GM19328 (cell line): ENCODE measurements at regions not wholly inside any gene's neighbourhood (a gene's known extent, or its start where the extent isn't known, plus 50 kb on each side); places are given as distances from the start of the nearest gene placed in this dataset.

Experiments
- ATAC-seq: cut with Tn5 transposase; IDR thresholded peaks from one replicate; pipeline ENCODE4 v1.9.1; 2021; ENCODE audit warnings: mild to moderate bottlenecking, moderate library complexity; ENCODE audit not compliant: unreplicated experiment

DNA sequence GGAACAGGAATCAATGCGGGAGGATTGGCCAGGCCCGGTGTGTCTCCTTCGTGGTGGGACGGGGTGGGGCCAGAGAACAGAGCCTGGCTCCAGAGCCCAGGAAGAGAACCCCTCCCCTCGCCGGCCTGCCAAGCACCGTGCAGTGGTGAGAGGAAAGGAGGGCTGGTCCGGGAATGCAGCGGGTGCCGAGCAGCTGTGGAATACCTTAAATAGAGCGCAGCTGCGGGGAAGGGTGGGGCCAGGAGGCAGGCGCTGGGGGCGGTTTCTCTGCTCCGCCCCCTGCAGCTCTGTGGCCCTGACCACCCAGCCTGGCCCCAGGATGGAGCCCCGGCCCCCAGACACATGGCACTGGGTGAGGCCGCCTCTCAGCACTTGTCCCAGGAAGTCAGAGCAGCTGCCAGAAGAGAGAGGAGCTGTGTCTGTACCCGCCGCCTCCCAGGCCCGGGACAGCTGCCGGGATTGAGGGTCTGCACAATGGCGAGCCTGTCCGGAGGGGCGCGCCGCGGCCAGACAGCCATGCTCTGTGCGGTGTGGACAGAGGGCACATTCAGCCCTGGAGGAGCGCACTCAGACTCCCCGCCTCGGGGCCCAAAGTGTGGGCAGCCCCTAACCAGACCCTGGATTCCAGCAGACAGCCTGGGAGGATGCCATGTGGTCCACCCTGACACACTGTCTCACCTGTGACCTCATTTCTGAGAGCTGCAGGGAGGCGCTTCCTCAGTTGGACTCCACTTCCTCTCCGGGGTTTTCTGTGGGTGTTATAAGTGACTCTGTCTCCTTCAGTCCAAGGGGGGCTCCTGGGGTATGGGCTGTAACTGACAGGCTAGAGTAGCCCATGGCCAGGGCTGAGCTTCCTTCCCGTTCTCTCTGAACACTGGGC, 268.8 kb downstream of the SEC14L1 start:
- no peak for ATAC-seq

DNA sequence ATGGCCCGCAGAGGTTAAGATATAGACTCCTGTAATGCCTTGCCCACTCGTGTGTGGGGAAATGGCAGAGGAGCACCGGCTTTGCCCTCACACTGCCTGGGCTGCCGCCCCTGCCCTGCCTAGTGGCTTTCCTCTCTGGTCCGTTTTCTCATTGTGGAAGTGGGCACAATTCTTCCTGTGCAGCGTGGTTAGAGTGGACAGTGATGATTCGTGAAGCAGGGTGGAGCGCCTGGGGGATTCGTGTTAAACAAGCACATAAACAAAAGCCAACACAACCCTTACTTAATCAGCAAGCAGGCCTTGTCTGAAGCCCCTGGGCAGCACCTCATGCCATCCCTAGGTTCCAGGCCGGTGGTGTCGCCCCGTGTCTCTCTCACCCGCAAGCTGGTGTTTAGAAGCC, 269.7 kb downstream of the SEC14L1 start:
- no peak for ATAC-seq

DNA sequence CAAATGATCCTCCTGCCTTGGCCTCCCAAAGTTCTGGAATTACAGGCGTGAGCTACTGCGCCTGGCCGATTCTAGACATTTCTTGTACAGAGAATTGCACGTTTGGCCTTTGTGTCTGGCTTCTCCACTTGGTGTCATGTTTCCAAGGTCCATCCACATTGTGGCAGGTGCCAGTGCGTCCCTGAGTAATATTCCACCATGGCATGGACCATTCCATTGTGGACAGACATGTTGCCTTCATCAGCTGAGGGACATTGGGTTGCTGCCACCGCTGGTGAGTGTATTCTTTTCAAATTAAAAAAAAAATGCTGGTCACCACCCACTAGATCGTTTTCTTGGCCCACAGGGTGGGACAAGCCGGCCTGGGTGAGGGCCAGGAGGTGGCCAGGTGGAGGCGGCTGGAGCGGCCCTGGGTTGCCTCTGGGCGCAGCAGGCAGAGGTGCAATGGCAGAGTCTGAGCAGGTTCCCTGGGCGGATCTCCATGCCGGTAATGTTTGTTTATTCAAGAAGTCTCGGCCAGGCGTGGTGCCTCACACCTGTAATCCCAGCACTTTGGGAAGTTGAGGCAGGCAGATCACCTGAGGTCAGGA, 274.1 kb downstream of the SEC14L1 start:
- ATAC-seq = no peak

DNA sequence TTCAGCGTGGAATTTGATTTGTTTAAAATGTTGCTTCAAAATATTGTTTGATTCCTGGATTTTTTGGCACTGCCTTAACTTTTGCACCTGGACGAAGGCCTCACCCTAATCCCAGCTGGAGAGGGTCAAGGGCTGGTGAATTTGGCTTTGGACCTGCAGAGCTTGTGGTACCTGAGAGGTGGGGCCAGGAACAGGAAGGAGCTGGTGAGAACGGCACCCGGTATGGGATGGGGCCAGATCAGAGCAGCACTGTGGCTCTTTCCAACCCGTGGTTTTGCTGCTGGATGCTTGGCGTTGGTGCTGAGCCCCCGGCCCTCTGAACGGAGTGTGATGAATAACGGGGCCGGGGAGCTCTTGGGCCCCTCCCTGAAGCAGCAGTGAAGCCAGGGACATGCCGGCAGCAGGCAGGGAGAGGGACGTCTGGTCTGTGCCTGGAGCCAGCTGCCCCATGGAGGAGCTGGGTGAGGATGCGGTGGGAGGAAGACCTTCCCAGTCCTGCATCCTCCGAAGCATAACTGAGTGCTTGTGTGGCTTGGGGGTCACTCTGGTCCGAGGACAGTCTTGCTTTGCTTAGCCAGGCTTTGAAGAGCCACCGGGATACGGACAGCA, 275.4 kb downstream of the SEC14L1 start:
- ATAC-seq = no peak

DNA sequence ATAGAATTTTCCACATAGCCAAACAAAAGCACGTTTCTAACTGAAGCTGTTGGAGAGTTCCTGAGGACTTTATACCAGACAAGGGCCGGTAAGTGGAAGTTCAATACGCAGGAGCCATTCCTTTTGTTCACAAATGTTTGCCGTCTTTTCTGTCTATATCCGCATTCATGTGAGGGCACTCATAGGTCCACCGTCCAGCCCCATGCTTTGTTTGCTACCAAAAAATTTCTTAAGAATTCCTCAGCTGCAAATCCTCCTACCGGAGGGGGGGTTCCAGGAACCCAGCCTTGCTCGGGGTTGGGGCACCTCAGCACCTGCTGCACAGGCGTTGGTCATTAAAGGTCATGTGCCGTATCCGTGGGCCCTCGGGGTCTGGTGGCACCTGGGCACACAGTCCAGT, 276.8 kb downstream of the SEC14L1 start:
- no peak for ATAC-seq

DNA sequence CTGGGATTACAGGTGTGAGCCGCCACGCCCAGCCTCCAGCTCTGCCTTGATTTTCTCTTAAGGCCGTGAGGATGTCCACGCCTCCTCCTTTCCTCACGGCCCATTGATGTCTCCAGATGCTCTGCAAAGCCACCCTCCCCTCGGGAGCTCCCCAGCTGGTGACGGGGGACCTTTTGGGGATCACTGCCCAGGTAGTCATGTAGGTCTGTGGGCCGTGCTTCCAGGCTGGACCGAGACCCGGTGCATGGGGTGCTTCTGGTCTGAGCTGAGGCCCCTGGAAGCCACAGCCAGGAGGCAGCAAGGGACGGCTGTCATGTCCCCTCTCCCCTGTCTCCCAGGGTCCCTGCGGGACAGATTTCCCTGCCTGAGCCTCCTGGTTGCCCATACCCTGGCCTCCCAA, 277.8 kb downstream of the SEC14L1 start:
- ATAC-seq = no peak

DNA sequence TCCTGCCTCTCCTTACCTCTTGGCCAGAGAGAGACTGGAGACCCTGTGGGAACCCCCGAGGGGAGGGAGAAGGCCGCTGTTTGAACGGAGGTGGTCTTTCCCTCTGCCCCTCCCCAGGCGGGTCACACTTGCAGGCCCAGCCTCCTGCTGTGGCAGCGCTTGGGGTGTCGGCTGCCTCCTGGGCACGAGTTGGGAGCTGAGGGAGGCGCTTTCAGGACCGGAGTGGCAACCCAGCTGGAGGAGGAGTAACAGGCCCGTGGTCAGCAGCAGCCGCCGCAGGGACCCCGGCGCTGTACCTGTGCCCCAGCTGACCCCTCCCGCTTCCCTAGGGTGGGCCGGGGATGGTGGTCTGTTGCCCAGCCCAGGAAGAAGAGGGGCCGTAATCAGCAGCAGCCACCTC, 278.3 kb downstream of the SEC14L1 start:
- ATAC-seq = no peak

DNA sequence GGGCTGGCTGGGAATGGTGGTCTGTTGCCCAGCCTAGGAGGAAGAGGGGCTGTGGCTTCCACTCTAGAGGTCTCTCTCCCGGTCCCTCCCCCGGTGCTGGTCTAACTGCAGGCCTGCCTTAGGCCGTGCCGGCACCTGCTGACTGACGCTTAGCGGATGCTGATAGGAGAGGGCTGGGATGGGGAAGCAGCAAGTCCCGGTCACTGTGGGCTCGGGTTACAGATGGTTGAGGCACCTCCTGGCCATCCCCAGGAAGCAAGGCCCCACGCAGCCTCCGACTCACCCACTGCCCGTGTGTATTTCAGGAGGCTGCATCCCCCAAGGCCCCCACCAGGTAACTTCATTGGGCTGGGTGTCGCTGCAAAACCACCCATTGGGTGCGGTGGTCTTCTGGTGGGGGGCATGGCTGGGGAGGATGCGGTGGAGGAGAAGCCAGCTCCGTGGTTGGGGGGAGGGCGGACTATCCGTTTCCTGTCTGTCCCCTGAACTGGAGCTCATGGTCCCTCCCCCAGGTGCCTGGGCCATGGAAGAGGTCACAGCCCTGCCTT, 278.9 kb downstream of the SEC14L1 start:
- no peak for ATAC-seq

DNA sequence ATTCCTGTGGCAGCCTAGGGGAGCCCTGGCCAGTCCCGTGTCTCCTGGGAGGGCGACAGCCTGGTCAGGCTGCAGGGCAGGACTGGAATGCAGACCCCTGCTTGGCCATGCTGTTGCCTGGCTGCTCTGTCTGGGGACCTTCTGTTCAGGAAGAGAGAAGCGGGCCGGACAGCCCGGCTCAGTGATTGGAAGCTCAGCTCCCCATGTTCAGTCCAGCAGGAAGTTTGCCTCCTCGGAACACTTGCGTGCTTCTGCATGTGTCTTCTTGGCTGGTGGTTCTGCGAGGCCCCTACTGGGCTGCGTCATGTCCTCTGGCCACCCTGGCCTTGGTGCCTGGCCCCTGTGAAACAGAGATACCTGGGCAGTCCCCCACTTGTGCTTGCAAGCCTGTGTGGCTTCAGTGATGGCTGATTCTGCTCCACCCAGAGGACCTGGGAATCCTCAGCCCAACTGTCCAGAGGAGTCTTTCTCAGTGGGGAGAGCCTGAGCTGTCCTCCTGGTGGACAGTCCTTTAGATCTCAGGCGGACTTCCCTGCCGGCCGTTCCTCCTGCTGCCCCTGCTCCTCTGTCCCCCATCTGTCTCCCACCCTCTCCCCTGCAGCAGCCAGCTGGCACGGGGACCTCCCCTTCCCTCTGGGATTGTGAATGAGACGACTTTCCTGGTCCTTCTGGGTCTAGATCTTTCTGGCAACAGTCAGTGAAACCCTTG, 279.5 kb downstream of the SEC14L1 start:
- no peak for ATAC-seq

DNA sequence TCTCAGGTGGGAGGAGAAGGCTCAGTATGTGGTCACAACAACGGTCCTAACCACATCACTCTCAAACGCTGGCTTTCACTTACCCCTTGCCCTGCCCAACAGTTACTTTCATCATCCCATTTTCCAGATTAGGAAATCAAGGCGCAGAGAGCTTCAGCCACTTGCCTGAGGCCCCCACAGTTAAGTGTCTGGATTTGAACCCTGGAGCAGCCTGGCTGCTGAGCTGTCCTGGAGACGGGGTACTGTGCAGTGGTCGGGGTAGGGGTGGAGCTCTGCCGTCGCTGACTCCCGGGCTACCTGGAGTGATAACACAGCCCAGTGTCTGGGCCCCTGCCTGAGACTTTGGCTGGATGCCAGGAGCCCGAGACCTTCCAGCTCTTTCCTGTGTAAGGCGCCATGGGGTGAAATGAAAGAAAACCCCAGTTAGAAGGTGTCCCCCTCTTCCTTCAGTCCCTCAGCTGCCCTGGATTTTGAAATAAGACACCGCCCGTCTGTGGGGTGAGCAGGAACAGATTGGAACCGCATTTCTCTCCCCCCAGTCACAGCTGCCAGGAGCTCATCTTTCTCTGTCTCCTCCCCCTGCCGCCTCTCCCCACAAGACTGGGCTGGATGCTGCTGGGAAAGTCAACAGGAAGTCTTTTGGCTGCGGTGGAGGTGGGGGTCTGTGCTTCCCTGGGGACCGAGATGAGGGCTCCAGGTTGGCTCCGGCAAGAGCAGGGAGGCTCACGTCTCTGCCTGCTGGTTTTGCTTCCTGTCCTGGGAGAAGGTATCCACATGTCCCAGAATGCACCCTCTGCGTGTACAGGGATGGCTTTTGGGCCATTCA, 280.2 kb downstream of the SEC14L1 start:
- no peak for ATAC-seq

DNA sequence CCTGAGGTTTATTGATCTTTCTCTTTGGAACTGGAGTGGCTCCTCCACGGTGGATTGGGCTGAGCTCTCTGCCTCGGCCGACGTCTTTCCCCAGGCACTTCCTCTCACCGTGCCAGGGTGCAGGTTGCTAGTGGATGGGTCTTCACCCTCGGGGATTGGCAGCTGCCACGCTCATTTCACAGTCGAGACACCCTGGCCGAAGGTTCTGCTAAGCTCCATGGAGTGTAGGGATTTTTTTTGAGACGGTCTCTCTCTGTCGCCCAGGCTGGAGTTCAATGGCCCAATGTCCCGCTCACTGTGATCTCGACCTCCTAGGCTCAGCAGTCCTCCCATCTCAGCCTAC, 280.8 kb downstream of the SEC14L1 start:
- no peak for ATAC-seq

DNA sequence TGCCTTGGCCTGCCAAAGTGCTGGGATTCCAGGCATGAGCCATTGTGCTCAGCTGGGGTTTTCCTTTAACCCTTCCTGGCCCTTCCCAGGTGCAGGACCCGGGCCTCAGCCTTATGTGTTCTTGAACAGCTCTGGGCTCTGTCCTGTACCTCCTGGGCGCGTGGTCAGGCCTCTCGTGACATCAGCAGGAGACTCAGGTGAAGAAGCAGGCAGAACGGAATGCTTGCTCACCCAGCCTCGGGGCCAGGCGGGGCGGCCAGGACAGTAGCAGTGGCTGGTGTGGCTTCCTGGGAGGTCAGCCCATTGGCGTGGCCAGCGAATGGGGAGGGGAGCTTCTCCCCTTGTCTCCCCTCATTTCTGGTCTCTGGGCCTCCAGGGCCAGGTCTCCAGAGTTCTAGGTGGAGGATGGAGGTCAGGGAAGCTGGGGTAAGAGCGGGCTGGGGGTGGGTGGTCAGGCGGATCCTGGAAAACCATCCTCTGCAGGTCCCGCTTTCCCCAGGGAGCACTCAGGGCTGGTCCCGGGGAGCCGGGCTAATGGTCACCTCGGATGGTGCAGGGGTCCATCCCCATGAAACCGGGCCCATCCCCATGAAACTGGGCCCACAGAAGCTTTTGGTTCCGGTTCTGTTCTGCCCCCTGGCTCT, 281.5 kb downstream of the SEC14L1 start:
- ATAC-seq = no peak

DNA sequence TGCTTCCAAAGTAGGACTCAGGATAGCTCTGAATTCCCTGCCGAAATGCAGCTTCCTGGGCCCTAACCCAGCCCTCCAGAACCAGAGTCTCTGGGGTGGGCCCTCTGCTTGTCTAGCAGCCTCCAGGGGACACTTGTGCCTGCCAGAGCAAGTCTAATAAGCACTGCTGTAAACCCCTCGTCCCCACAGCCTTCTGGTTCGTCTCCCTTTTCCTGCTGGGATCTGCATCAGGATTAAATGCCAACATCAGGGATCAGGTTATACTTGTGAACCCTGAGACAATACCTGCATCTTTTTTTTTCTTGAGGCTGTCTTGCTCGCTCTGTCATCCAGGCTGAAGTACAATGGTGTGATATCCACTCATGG, 282.0 kb downstream of the SEC14L1 start:
- ATAC-seq = no peak

DNA sequence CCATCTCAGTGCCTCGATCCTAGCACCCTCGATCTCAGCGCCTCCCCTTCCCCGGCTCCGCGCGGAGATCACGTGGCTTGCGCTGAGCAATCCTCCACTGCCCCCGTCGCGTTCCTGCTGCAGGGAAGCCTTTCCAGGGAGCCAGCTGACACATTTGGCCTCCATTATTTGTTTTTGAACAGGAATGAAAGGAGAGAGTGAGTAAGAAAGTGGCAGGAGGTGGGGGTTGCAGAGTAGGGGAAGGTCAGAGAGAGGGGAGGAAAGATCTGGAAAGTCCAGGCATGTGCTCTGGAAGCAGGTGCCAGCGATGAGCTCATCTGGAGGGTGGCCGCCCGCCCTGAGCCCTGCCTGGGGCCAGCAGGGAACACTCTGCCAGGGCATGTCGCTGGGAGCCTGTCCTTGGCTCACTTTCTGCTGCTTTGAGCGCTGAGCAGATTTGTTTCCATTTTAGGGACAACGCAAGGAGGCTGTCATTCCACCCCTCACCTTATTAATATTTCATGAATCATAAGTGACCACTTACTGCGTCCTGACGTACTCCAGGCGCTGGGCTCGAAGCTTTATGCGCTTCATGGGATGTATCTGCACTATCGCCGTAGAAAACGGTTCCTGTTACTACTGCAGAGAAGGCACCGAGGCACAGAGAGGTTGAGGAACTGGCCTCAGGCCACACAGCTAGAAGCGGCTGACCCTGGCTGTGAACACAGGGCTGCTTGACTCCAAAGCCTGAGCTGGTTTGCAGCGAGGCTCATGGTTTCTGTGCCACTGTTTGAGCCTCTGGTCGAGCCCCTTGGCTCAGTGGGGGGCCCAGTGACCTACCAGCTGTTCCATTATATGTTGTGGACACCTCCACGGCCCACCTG, 283.1 kb downstream of the SEC14L1 start:
- no peak for ATAC-seq

DNA sequence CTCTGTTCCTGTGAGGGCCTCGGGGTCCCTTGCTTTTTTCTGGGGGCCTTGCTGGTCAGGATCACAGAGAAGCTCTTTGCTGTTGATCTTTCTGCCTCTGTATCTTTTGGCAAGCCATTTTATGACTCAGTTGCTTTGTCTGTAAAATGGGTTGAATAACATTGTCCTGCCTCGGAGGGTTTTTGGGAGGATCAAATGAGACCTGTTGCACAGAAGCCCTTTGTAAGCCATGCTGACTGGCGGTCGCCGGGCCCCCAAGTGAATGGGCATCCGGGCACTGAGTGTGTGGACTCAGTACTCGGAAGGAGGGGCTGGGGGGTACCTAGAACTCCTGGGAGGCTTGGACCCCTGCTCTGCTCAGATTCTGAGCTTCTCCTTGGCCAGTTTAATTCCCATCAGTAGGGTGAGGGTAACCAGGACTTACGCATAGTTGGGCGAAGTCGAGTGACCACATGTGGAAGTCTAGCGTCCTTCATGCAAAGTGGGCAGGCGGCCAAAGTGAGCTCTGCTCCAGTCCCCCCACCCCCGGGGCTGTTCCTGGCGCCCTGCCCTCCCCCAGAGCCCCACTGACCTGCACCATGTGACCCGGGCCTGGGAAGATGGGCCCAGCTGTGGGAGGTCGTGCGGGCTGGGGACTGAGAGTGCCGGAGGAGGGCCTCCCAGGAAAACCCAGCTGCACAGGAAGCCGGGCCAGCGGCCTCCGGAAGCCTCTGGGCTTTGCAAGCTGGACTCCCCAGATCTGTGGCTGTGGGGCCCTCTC, 284.0 kb downstream of the SEC14L1 start:
- no peak for ATAC-seq

DNA sequence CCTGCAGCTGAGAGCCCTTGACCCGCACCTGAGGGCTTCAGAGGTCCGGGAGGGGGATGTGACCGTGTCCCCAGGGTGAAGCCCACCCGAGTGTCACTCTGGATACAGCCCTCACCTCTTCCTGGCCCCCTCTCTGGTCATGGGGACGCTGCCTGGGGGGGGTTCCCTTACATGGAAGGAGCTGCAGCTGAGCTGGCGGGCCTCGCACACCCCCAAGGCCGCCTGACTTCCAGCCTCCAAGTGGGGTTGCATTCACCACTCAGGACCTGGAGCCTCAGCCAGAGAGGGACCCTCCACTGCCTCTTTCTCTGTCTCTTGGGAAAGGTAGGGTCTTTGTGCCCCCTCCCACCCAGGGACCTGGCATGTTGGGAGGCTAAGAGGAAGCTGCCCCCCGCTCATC, 284.6 kb downstream of the SEC14L1 start:
- ATAC-seq = no peak

DNA sequence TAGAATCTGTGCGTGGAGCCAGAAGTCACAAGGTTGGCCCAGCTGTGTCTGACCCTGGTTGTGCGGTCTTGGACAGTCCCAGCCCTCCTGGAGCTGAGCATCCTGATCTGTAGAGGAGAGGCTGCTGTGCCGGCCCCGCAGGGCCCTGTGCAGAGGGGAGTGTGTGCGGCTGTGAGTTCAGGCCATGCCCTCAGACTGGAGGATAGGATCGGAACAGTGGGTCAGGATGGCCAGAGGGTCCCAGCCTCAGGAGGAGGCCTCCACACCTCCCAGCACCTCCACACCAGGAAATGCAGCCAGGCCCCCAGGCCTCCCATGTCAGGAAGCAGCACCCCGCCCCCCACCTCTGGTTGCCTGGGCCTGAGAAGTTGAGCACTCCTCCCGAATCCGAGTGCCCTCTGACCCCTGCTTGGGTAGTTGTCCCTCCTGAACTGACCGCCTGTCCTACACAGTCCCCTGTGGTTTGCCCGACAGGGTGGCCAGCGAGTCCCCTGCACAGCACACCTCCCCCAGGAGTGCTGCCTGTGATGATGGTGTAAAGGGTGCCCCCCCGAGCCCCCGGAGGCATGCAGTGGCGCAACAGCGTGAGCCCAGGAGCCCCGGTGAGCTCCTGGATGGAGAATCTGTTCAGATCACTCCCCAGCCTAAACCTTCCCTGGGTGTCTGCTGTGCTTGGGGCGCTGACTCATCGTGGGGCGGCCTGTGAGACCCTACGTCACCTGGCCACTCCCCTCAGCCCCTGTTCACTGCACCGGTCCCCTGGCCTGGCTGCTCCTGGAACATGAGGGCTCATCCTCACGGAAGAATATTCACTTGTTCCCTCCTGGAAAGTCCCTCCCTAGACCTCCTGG, 285.2 kb downstream of the SEC14L1 start:
- ATAC-seq = no peak
